HCT116 (cell line): ENCODE measurements at regions not wholly inside any gene's neighbourhood (a gene's known extent, or its start where the extent isn't known, plus 50 kb on each side); places are given as distances from the start of the nearest gene placed in this dataset.

ENCODE experiments used
- CEBPB ChIP-seq: IDR thresholded peaks from 2 replicates; pipeline ENCODE4 v1.6.1; 2012; ENCODE audit warnings: low read depth
- EGR1 ChIP-seq: IDR thresholded peaks from 2 replicates; pipeline ENCODE4 v1.6.1; 2012; ENCODE audit warnings: low read depth
- EZH2 ChIP-seq: fragments of 200-600 bp; sonication (generic); IDR thresholded peaks from 2 replicates; pipeline ENCODE4 v1.6.1; 2017; ENCODE audit warnings: antibody characterized with exemption, mixed run types
- EZH2phosphoT487 ChIP-seq: fragments of 200-600 bp; IDR thresholded peaks from 2 replicates; pipeline ENCODE4 v1.6.1; 2018; ENCODE audit warnings: antibody characterized with exemption, borderline replicate concordance
- JUND ChIP-seq: IDR thresholded peaks from 2 replicates; pipeline ENCODE4 v1.6.1; 2012
- POLR2A ChIP-seq: IDR thresholded peaks from 2 replicates; pipeline ENCODE4 v1.7.0; 2011; ENCODE audit warnings: borderline replicate concordance; ENCODE audit not compliant: insufficient read depth, insufficient read length; ENCODE audit errors: extremely low read depth
- POLR2AphosphoS5 ChIP-seq: IDR thresholded peaks from 2 replicates; pipeline ENCODE4 v1.6.1; 2011; ENCODE audit warnings: mild to moderate bottlenecking, low read depth, low read length, moderate library complexity
- RAD21 ChIP-seq: IDR thresholded peaks from 2 replicates; pipeline ENCODE4 v1.6.1; 2012; ENCODE audit warnings: low read depth, mild to moderate bottlenecking
- TCF7L2 ChIP-seq: IDR thresholded peaks from 2 replicates; pipeline ENCODE4 v1.7.0; 2011; ENCODE audit warnings: borderline replicate concordance, inconsistent platforms; ENCODE audit not compliant: insufficient read depth, insufficient read length; ENCODE audit errors: extremely low read depth
- YY1 ChIP-seq: IDR thresholded peaks from 2 replicates; pipeline ENCODE4 v1.6.1; 2011; ENCODE audit warnings: low read length, low read depth, moderate library complexity, mild to moderate bottlenecking; ENCODE audit not compliant: insufficient replicate concordance; ENCODE audit errors: extremely low read depth
- TF ChIP-seq, protein P1 (sequence below), 3 experiments: fragments of 200-600 bp in 1 of 3; sonication (generic) in 1 of 3; IDR thresholded peaks in 2 of 3; conservative IDR thresholded peaks in 1 of 3; 2 replicates each; pipeline ENCODE4 v1.5.1; 2012 to 2017; ENCODE audit warnings: low read depth in 2 of 3, low read length in 2 of 3, antibody characterized with exemption in 1 of 3, borderline replicate concordance in 1 of 3, control low read depth in 1 of 3, mild to moderate bottlenecking in 1 of 3, mixed read lengths in 1 of 3, mixed run types in 1 of 3, moderate library complexity in 1 of 3; ENCODE audit not compliant: insufficient read depth in 1 of 3
- TF ChIP-seq, protein P2 (sequence below): IDR thresholded peaks from 2 replicates; pipeline ENCODE4 v1.6.1; 2012
- TF ChIP-seq, protein P3 (sequence below): IDR thresholded peaks from 2 replicates; pipeline ENCODE4 v1.6.1; 2012; ENCODE audit warnings: low read depth
- TF ChIP-seq, protein P4 (sequence below): IDR thresholded peaks from 2 replicates; pipeline ENCODE4 v1.6.1; 2012

DNA sequence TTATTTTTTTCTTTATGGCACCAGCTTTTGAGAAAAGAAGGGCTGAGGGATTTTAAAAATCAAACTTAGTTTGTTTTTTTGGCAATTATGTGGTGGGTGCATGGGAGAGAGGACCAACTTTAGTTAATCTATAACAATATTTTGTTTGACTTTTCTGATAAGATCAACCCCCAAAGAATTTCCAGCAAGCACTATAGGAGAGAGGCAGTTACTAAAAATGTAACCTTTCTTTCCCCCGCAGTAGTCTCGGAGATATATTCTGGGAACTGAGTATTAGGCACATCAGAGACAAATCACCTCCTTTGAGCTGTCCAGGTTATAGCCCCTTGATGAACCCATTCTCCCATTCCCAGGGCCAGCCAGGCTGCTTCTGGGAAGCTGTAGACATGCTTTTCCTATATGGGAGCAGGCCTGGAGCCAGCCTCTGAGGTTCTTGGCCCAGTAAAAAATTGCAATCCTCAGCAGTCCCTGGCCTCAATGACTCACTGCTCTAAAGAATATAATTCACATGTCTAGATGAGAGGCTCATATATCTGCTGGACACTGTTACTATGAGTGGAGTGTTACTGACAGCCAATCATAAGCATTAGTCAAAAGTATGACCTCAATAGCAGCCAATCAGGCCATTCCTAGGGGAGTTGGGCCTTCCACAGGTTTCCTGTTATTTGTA lies 138.3 kb upstream of the AGBL1 start:
- no peak for TF ChIP-seq POLR2AphosphoS5
- no peak for TF ChIP-seq EZH2
- TF ChIP-seq, protein P1, sequence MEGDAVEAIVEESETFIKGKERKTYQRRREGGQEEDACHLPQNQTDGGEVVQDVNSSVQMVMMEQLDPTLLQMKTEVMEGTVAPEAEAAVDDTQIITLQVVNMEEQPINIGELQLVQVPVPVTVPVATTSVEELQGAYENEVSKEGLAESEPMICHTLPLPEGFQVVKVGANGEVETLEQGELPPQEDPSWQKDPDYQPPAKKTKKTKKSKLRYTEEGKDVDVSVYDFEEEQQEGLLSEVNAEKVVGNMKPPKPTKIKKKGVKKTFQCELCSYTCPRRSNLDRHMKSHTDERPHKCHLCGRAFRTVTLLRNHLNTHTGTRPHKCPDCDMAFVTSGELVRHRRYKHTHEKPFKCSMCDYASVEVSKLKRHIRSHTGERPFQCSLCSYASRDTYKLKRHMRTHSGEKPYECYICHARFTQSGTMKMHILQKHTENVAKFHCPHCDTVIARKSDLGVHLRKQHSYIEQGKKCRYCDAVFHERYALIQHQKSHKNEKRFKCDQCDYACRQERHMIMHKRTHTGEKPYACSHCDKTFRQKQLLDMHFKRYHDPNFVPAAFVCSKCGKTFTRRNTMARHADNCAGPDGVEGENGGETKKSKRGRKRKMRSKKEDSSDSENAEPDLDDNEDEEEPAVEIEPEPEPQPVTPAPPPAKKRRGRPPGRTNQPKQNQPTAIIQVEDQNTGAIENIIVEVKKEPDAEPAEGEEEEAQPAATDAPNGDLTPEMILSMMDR (IDR thresholded peaks at IDR 0.05 in 2 of 3, conservative IDR thresholded peaks at IDR 0.05 in 1 of 3; ENCODE audit: borderline replicate concordance in 1 of 3, insufficient read depth in 1 of 3, low read depth in 2 of 3, low read length in 2 of 3): no peak
- TF ChIP-seq JUND: no peak
- TF ChIP-seq RAD21: no peak
- TF ChIP-seq POLR2A: no peak
- TF ChIP-seq EZH2phosphoT487: no peak
- TF ChIP-seq, protein P2, sequence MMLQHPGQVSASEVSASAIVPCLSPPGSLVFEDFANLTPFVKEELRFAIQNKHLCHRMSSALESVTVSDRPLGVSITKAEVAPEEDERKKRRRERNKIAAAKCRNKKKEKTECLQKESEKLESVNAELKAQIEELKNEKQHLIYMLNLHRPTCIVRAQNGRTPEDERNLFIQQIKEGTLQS: no peak
- TF ChIP-seq, protein P3, sequence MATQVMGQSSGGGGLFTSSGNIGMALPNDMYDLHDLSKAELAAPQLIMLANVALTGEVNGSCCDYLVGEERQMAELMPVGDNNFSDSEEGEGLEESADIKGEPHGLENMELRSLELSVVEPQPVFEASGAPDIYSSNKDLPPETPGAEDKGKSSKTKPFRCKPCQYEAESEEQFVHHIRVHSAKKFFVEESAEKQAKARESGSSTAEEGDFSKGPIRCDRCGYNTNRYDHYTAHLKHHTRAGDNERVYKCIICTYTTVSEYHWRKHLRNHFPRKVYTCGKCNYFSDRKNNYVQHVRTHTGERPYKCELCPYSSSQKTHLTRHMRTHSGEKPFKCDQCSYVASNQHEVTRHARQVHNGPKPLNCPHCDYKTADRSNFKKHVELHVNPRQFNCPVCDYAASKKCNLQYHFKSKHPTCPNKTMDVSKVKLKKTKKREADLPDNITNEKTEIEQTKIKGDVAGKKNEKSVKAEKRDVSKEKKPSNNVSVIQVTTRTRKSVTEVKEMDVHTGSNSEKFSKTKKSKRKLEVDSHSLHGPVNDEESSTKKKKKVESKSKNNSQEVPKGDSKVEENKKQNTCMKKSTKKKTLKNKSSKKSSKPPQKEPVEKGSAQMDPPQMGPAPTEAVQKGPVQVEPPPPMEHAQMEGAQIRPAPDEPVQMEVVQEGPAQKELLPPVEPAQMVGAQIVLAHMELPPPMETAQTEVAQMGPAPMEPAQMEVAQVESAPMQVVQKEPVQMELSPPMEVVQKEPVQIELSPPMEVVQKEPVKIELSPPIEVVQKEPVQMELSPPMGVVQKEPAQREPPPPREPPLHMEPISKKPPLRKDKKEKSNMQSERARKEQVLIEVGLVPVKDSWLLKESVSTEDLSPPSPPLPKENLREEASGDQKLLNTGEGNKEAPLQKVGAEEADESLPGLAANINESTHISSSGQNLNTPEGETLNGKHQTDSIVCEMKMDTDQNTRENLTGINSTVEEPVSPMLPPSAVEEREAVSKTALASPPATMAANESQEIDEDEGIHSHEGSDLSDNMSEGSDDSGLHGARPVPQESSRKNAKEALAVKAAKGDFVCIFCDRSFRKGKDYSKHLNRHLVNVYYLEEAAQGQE: no peak
- TF ChIP-seq, protein P4, sequence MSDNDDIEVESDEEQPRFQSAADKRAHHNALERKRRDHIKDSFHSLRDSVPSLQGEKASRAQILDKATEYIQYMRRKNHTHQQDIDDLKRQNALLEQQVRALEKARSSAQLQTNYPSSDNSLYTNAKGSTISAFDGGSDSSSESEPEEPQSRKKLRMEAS: no peak
- TF ChIP-seq TCF7L2: no peak
- no peak for TF ChIP-seq CEBPB
- TF ChIP-seq EGR1: no peak
- no peak for TF ChIP-seq YY1
